BE2C (cell line): ENCODE measurements at regions not wholly inside any gene's neighbourhood (a gene's known extent, or its start where the extent isn't known, plus 50 kb on each side); places are given as distances from the start of the nearest gene placed in this dataset.

Source experiments
- DNase-seq: peaks from one replicate; pipeline ENCODE4 v3.0.0-alpha.2; 2020
- H3K27me3 ChIP-seq: fragments of 250-450 bp; sonication (Bioruptor Pico); 2 replicates; pipeline ENCODE4 v1.5.1; 2020; ENCODE audit warnings: mild to moderate bottlenecking
- H3K36me3 ChIP-seq: fragments of 250-450 bp; sonication (Bioruptor Pico); 2 replicates; pipeline ENCODE4 v1.5.1; 2020; ENCODE audit warnings: mild to moderate bottlenecking
- H3K4me1 ChIP-seq: fragments of 250-450 bp; sonication (Bioruptor Pico); 2 replicates; pipeline ENCODE4 v1.5.1; 2020
- H3K4me3 ChIP-seq: 2 replicates; pipeline ENCODE4 v1.5.1; 2011; ENCODE audit warnings: low read depth, low read length
- H3K9me3 ChIP-seq: fragments of 250-450 bp; sonication (Bioruptor Pico); 2 replicates; pipeline ENCODE4 v1.5.1; 2020
- CTCF ChIP-seq: IDR thresholded peaks from 2 replicates; pipeline ENCODE4 v1.5.1; 2012; ENCODE audit warnings: mild to moderate bottlenecking, low read depth, low read length

- no peaks in the 10 kb centered on the region for H3K36me3 ChIP-seq
- no peaks in the 10 kb centered on the region for H3K4me1 ChIP-seq
- TF ChIP-seq CTCF = no peak
- H3K9me3 ChIP-seq = no peaks in the 10 kb centered on the region
- H3K4me3 ChIP-seq = no peak overlapping the region
- no peaks in the 10 kb centered on the region for H3K27me3 ChIP-seq
- DNase-seq = no peak
These were observed 102.0 kb downstream of the MAFB start for GRCh38 chr20:40587038-40587437.

- Histone ChIP-seq H3K9me3 (no peaks in the 10 kb centered on the region), H3K4me3 (no peak overlapping the region), H3K4me1 (no peaks in the 10 kb centered on the region), H3K36me3 (no peaks in the 10 kb centered on the region), H3K27me3 (no peaks in the 10 kb centered on the region)
- no peak for DNase-seq
- TF ChIP-seq CTCF = no peak
These were observed 104.8 kb downstream of the MAFB start for GRCh38 chr20:40584130-40584809.

GRCh38 chr20:40583636-40584035, 105.4 kb downstream of the MAFB start:
- Histone ChIP-seq H3K4me3 (no peak overlapping the region), H3K9me3 (no peaks in the 10 kb centered on the region), H3K27me3 (no peaks in the 10 kb centered on the region), H3K4me1 (no peaks in the 10 kb centered on the region), H3K36me3 (no peaks in the 10 kb centered on the region)
- DNase-seq = no peak
- no peak for TF ChIP-seq CTCF

GRCh38 chr20:40583205-40583604, 105.8 kb downstream of the MAFB start:
- H3K9me3 ChIP-seq = no peaks in the 10 kb centered on the region
- no peak overlapping the region for H3K4me3 ChIP-seq
- DNase-seq = no peak
- H3K4me1 ChIP-seq = no peaks in the 10 kb centered on the region
- H3K36me3 ChIP-seq = no peaks in the 10 kb centered on the region
- H3K27me3 ChIP-seq = no peaks in the 10 kb centered on the region
- TF ChIP-seq CTCF = no peak

GRCh38 chr20:40582531-40582930, 106.5 kb downstream of the MAFB start:
- Histone ChIP-seq H3K4me3 (no peak overlapping the region), H3K36me3 (no peaks in the 10 kb centered on the region), H3K4me1 (no peaks in the 10 kb centered on the region), H3K27me3 (no peaks in the 10 kb centered on the region), H3K9me3 (no peaks in the 10 kb centered on the region)
- no peak for DNase-seq
- TF ChIP-seq CTCF = no peak

GRCh38 chr20:40579701-40580100, 109.3 kb downstream of the MAFB start:
- no peak for DNase-seq

More at GRCh38 chr20:40579701-40580100, 109.3 kb downstream of the MAFB start:
- no peak for TF ChIP-seq CTCF
- Histone ChIP-seq H3K4me1 (no peaks in the 10 kb centered on the region), H3K4me3 (no peak overlapping the region), H3K9me3 (no peaks in the 10 kb centered on the region), H3K27me3 (no peaks in the 10 kb centered on the region), H3K36me3 (no peaks in the 10 kb centered on the region)
